ENCODE measurements at regions not wholly inside any gene's neighbourhood (a gene's known extent, or its start where the extent isn't known, plus 50 kb on each side); places are given as distances from the start of the nearest gene placed in this dataset.

GRCh38 chrX:39163581-39164126 lies 362.4 kb downstream of the MID1IP1 start:
- TF ChIP-seq CTCF (optimal IDR thresholded peaks at IDR 0.05 in 1 of 3, IDR thresholded peaks at IDR 0.05 in 1 of 3, conservative IDR thresholded peaks at IDR 0.05 in 1 of 3; ENCODE audit: extremely low read depth in 1 of 3, insufficient read depth in 2 of 3, low read length in 3 of 3) (no peak), EZH2 (IDR thresholded peaks at IDR 0.05; ENCODE audit: low read length) (no peak)

Data from keratinocyte (primary cell).